ENCODE measurements at regions not wholly inside any gene's neighbourhood (a gene's known extent, or its start where the extent isn't known, plus 50 kb on each side); places are given as distances from the start of the nearest gene placed in this dataset.
A peak's percentile ranks its signal among the peaks of the same experiment; 100 is the strongest.

GRCh38 chr12:41924111-41924510, 220.6 kb downstream of the GXYLT1 start:
- Histone ChIP-seq H3K9me3 (no peaks in the 10 kb centered on the region), H3K4me3 (no peak overlapping the region), H3K27me3 (replicated peaks in 1 of 7) (no peaks in the 10 kb centered on the region), H3K27ac (no peak overlapping the region), H3K4me1 (peaks cover 0 to 5% (median 0%) of the 10 kb centered on the region in 6 donors), H3K36me3 (no peaks in the 10 kb centered on the region)
- intact Hi-C loops (cut with DNase I; ENCODE audit: low total_unique reads) = no loop called here
- no peak for DNase-seq
- 82 to 95% (median 87%) methylated on average over 2 of the region's 2 CpGs for WGBS, 5 donors
- TF ChIP-seq CTCF (IDR thresholded peaks at IDR 0.05 in 8 of 11, conservative IDR thresholded peaks at IDR 0.05 in 3 of 11) (no peak), POLR2A (IDR thresholded peaks at IDR 0.05) (no peak), POLR2AphosphoS5 (IDR thresholded peaks at IDR 0.05) (no peak)

GRCh38 chr12:41923351-41923750, 221.3 kb downstream of the GXYLT1 start:
- Histone ChIP-seq H3K9me3 (no peaks in the 10 kb centered on the region), H3K36me3 (no peaks in the 10 kb centered on the region), H3K27me3 (replicated peaks in 1 of 7) (no peaks in the 10 kb centered on the region), H3K27ac (no peak overlapping the region), H3K4me1 (peaks cover 0 to 8% (median under 1%) of the 10 kb centered on the region in 6 donors), H3K4me3 (no peak overlapping the region)
- TF ChIP-seq POLR2A (IDR thresholded peaks at IDR 0.05) (no peak), CTCF (IDR thresholded peaks at IDR 0.05 in 8 of 11, conservative IDR thresholded peaks at IDR 0.05 in 3 of 11) (no peak), POLR2AphosphoS5 (IDR thresholded peaks at IDR 0.05) (no peak)
- intact Hi-C loops (cut with DNase I; ENCODE audit: low total_unique reads) = no loop called here
- 86 to 99% (median 92%) methylated on average over 2 of the region's 2 CpGs for WGBS, 5 donors
- DNase-seq = no peak

- intact Hi-C loops (cut with DNase I; ENCODE audit: low total_unique reads) = no loop called here
- no peak overlapping the region for H3K4me3 ChIP-seq
- TF ChIP-seq CTCF (IDR thresholded peaks at IDR 0.05 in 8 of 11, conservative IDR thresholded peaks at IDR 0.05 in 3 of 11) (no peak), POLR2A (IDR thresholded peaks at IDR 0.05) (no peak), POLR2AphosphoS5 (IDR thresholded peaks at IDR 0.05) (no peak)
- no peak for DNase-seq
- H3K27ac ChIP-seq = no peak overlapping the region
- H3K9me3 ChIP-seq = no peaks in the 10 kb centered on the region
- no peaks in the 10 kb centered on the region for H3K36me3 ChIP-seq
- H3K4me1 ChIP-seq = peaks cover 0 to 14% (median 4%) of the 10 kb centered on the region in 6 donors
- H3K27me3 ChIP-seq (replicated peaks in 1 of 7) = no peaks in the 10 kb centered on the region
- 75 to 93% (median 83%) methylated on average over 1 of the region's 1 CpG for WGBS, 5 donors
Measured at GRCh38 chr12:41920355-41920754, 224.3 kb downstream of the GXYLT1 start.

GRCh38 chr12:41919526-41920261, 225.0 kb downstream of the GXYLT1 start:
- Histone ChIP-seq H3K4me3 (no peak overlapping the region), H3K27me3 (replicated peaks in 1 of 7) (no peaks in the 10 kb centered on the region), H3K4me1 (peaks cover 0 to 14% (median 4%) of the 10 kb centered on the region in 6 donors), H3K9me3 (no peaks in the 10 kb centered on the region), H3K36me3 (no peaks in the 10 kb centered on the region), H3K27ac (peak overlapping the region in 1 of 8 donors; percentile 11)
- no peak for DNase-seq
- TF ChIP-seq POLR2AphosphoS5 (IDR thresholded peaks at IDR 0.05) (no peak), CTCF (IDR thresholded peaks at IDR 0.05 in 8 of 11, conservative IDR thresholded peaks at IDR 0.05 in 3 of 11) (no peak), POLR2A (IDR thresholded peaks at IDR 0.05) (no peak)
- WGBS, 5 donors = 63 to 72% (median 67%) methylated on average over 9 of the region's 9 CpGs
- intact Hi-C loops (cut with DNase I; ENCODE audit: low total_unique reads) = loop anchor here (10.0 kb wide), 1 partner anchor 405 kb away; no protein-coding TSS in a partner anchor
